ENCODE measurements at regions not wholly inside any gene's neighbourhood (a gene's known extent, or its start where the extent isn't known, plus 50 kb on each side); places are given as distances from the start of the nearest gene placed in this dataset.

- H3K9ac ChIP-seq (ENCODE audit: low read length), result no peak overlapping the region
- no peak overlapping the region for H3K27ac ChIP-seq (ENCODE audit: low read length)
- no peaks in the 10 kb centered on the region for H4K20me1 ChIP-seq (ENCODE audit: insufficient read depth, low read depth, low read length)
- no peak overlapping the region for H2AFZ ChIP-seq (ENCODE audit: low read length)
- H3K4me3 ChIP-seq (ENCODE audit: low read length), result no peak overlapping the region
- DNase-seq, result no peak
- no peaks in the 10 kb centered on the region for H3K36me3 ChIP-seq (ENCODE audit: insufficient read depth, low read length)
- H3K4me2 ChIP-seq (ENCODE audit: low read depth, low read length, poor library complexity, severe bottlenecking), result no peak overlapping the region
- no peaks in the 10 kb centered on the region for H3K9me2 ChIP-seq (replicated peaks; ENCODE audit: insufficient read depth, low read length)
- no peaks in the 10 kb centered on the region for H3K4me1 ChIP-seq (ENCODE audit: low read length)
- no peaks in the 10 kb centered on the region for H3K79me2 ChIP-seq (ENCODE audit: low read length)
- no peaks in the 10 kb centered on the region for H3K27me3 ChIP-seq (ENCODE audit: low read length)
- no peaks in the 10 kb centered on the region for H3K9me3 ChIP-seq (ENCODE audit: low read length)
These were observed 1347.0 kb upstream of the AGA start for GRCh38 chr4:178789279-178789678.

GRCh38 chr4:178799204-178799603 lies 1357.0 kb upstream of the AGA start:
- Histone ChIP-seq H2AFZ (ENCODE audit: low read length) (no peak overlapping the region), H3K79me2 (ENCODE audit: low read length) (no peaks in the 10 kb centered on the region), H3K9ac (ENCODE audit: low read length) (no peak overlapping the region), H3K27ac (ENCODE audit: low read length) (no peak overlapping the region), H4K20me1 (ENCODE audit: insufficient read depth, low read depth, low read length) (no peaks in the 10 kb centered on the region), H3K4me2 (ENCODE audit: low read depth, low read length, poor library complexity, severe bottlenecking) (no peak overlapping the region), H3K4me1 (ENCODE audit: low read length) (no peaks in the 10 kb centered on the region), H3K36me3 (ENCODE audit: insufficient read depth, low read length) (no peaks in the 10 kb centered on the region), H3K9me3 (ENCODE audit: low read length) (no peaks in the 10 kb centered on the region), H3K9me2 (replicated peaks; ENCODE audit: insufficient read depth, low read length) (no peaks in the 10 kb centered on the region), H3K4me3 (ENCODE audit: low read length) (no peak overlapping the region), H3K27me3 (ENCODE audit: low read length) (no peaks in the 10 kb centered on the region)
- no peak for DNase-seq

DNA sequence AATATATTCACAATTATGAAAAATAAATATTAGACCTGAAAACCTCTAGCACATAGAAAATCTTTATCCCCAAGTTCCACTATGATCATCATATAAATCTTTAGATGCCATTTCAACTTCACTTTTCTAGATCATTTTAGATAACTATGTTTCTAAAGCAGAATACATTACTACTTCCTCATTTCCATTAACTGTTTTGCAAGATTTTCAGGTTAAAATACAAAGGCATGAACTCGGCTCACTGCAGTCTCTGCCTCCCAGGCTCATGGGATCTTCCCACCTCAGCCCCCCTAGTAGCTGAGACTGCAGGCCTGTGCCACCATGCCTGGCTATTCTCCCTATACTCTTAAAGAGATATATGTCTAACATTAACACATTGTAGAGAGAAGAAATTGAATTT lies 1365.9 kb upstream of the AGA start:
- Histone ChIP-seq H3K79me2 (ENCODE audit: low read length) (no peaks in the 10 kb centered on the region), H3K4me2 (ENCODE audit: low read depth, low read length, poor library complexity, severe bottlenecking) (no peak overlapping the region), H3K27ac (ENCODE audit: low read length) (no peak overlapping the region), H3K4me1 (ENCODE audit: low read length) (no peaks in the 10 kb centered on the region), H3K9me3 (ENCODE audit: low read length) (no peaks in the 10 kb centered on the region), H3K4me3 (ENCODE audit: low read length) (no peak overlapping the region), H3K9ac (ENCODE audit: low read length) (no peak overlapping the region), H2AFZ (ENCODE audit: low read length) (no peak overlapping the region), H3K27me3 (ENCODE audit: low read length) (no peaks in the 10 kb centered on the region), H3K36me3 (ENCODE audit: insufficient read depth, low read length) (no peaks in the 10 kb centered on the region), H4K20me1 (ENCODE audit: insufficient read depth, low read depth, low read length) (no peaks in the 10 kb centered on the region), H3K9me2 (replicated peaks; ENCODE audit: insufficient read depth, low read length) (no peaks in the 10 kb centered on the region)
- no peak for DNase-seq

DNA sequence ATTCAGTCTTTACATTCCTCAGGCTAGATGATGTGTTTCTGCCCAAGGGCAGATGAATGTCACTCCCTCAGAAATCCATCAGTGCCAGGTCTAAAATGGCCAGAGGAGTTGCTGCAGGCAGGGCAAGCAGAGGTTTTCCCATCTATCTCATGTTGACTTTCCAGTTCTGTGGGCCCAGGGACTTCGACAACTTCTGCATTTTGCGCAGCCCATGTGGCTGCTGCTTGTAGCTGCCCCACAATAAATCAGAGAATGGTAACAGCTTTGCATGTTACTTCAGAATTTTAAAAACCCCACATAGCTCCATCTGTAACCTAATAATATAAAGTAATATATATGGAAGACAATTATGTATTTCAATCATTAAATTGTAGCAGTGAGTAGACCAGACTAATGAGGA lies 1367.7 kb upstream of the AGA start:
- Histone ChIP-seq H3K27me3 (ENCODE audit: low read length) (no peaks in the 10 kb centered on the region), H3K79me2 (ENCODE audit: low read length) (no peaks in the 10 kb centered on the region), H3K4me2 (ENCODE audit: low read depth, low read length, poor library complexity, severe bottlenecking) (no peak overlapping the region), H3K4me3 (ENCODE audit: low read length) (no peak overlapping the region), H3K4me1 (ENCODE audit: low read length) (no peaks in the 10 kb centered on the region), H3K9ac (ENCODE audit: low read length) (no peak overlapping the region), H3K9me2 (replicated peaks; ENCODE audit: insufficient read depth, low read length) (no peaks in the 10 kb centered on the region), H3K9me3 (ENCODE audit: low read length) (no peaks in the 10 kb centered on the region), H3K27ac (ENCODE audit: low read length) (no peak overlapping the region), H4K20me1 (ENCODE audit: insufficient read depth, low read depth, low read length) (no peaks in the 10 kb centered on the region), H3K36me3 (ENCODE audit: insufficient read depth, low read length) (no peaks in the 10 kb centered on the region), H2AFZ (ENCODE audit: low read length) (no peak overlapping the region)
- DNase-seq, result no peak

GRCh38 chr4:178811356-178811755 lies 1369.1 kb upstream of the AGA start:
- no peaks in the 10 kb centered on the region for H3K27me3 ChIP-seq (ENCODE audit: low read length)
- no peak overlapping the region for H3K27ac ChIP-seq (ENCODE audit: low read length)
- no peaks in the 10 kb centered on the region for H3K36me3 ChIP-seq (ENCODE audit: insufficient read depth, low read length)

DNA sequence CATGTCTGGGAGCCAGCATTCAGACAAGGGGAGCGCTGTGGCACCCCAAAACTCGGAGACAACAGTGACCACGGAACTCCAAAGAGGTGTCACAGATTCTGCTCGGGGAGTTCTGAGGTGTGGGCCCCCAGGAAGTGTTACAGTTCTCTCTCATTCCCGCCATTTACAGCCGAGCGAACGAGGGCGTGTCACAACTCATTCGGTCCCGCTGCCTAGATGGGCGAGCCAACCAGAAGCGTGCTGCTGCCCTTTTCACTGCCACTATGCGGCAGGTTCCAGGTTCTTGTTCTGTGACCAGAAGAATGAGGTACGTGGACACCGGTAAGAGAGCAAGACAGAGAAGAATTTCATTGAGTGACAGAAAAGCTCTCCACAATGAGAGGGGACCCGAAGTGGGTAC lies 1370.6 kb upstream of the AGA start:
- Histone ChIP-seq H3K4me1 (ENCODE audit: low read length) (no peaks in the 10 kb centered on the region), H3K27me3 (ENCODE audit: low read length) (no peaks in the 10 kb centered on the region), H4K20me1 (ENCODE audit: insufficient read depth, low read depth, low read length) (no peaks in the 10 kb centered on the region), H3K9me2 (replicated peaks; ENCODE audit: insufficient read depth, low read length) (no peaks in the 10 kb centered on the region), H3K27ac (ENCODE audit: low read length) (no peak overlapping the region), H2AFZ (ENCODE audit: low read length) (no peak overlapping the region), H3K9me3 (ENCODE audit: low read length) (no peaks in the 10 kb centered on the region), H3K9ac (ENCODE audit: low read length) (no peak overlapping the region), H3K4me3 (ENCODE audit: low read length) (no peak overlapping the region), H3K79me2 (ENCODE audit: low read length) (no peaks in the 10 kb centered on the region), H3K4me2 (ENCODE audit: low read depth, low read length, poor library complexity, severe bottlenecking) (no peak overlapping the region), H3K36me3 (ENCODE audit: insufficient read depth, low read length) (no peaks in the 10 kb centered on the region)
- DNase-seq, result no peak

More at GRCh38 chr4:178811356-178811755, 1369.1 kb upstream of the AGA start:
- Histone ChIP-seq H3K9me2 (replicated peaks; ENCODE audit: insufficient read depth, low read length) (no peaks in the 10 kb centered on the region), H2AFZ (ENCODE audit: low read length) (no peak overlapping the region), H3K4me2 (ENCODE audit: low read depth, low read length, poor library complexity, severe bottlenecking) (no peak overlapping the region), H3K4me1 (ENCODE audit: low read length) (no peaks in the 10 kb centered on the region), H3K4me3 (ENCODE audit: low read length) (no peak overlapping the region), H3K79me2 (ENCODE audit: low read length) (no peaks in the 10 kb centered on the region), H4K20me1 (ENCODE audit: insufficient read depth, low read depth, low read length) (no peaks in the 10 kb centered on the region), H3K9me3 (ENCODE audit: low read length) (no peaks in the 10 kb centered on the region), H3K9ac (ENCODE audit: low read length) (no peak overlapping the region)
- no peak for DNase-seq

GRCh38 chr4:178814908-178815307 lies 1372.7 kb upstream of the AGA start:
- H3K27ac ChIP-seq (ENCODE audit: low read length), result no peak overlapping the region
- H2AFZ ChIP-seq (ENCODE audit: low read length), result no peak overlapping the region
- no peak overlapping the region for H3K4me3 ChIP-seq (ENCODE audit: low read length)
- DNase-seq, result no peak
- no peak overlapping the region for H3K9ac ChIP-seq (ENCODE audit: low read length)
- no peaks in the 10 kb centered on the region for H4K20me1 ChIP-seq (ENCODE audit: insufficient read depth, low read depth, low read length)
- H3K9me2 ChIP-seq (replicated peaks; ENCODE audit: insufficient read depth, low read length), result no peaks in the 10 kb centered on the region
- H3K4me2 ChIP-seq (ENCODE audit: low read depth, low read length, poor library complexity, severe bottlenecking), result no peak overlapping the region
- H3K27me3 ChIP-seq (ENCODE audit: low read length), result no peaks in the 10 kb centered on the region
- H3K4me1 ChIP-seq (ENCODE audit: low read length), result no peaks in the 10 kb centered on the region
- no peaks in the 10 kb centered on the region for H3K79me2 ChIP-seq (ENCODE audit: low read length)
- no peaks in the 10 kb centered on the region for H3K9me3 ChIP-seq (ENCODE audit: low read length)
- H3K36me3 ChIP-seq (ENCODE audit: insufficient read depth, low read length), result no peaks in the 10 kb centered on the region

GRCh38 chr4:178823673-178824295 lies 1381.5 kb upstream of the AGA start:
- no peaks in the 10 kb centered on the region for H3K27me3 ChIP-seq (ENCODE audit: low read length)
- H3K9ac ChIP-seq (ENCODE audit: low read length), result no peak overlapping the region
- H3K9me3 ChIP-seq (ENCODE audit: low read length), result no peaks in the 10 kb centered on the region
- no peak overlapping the region for H2AFZ ChIP-seq (ENCODE audit: low read length)
- no peaks in the 10 kb centered on the region for H4K20me1 ChIP-seq (ENCODE audit: insufficient read depth, low read depth, low read length)
- H3K27ac ChIP-seq (ENCODE audit: low read length), result no peak overlapping the region
- no peaks in the 10 kb centered on the region for H3K79me2 ChIP-seq (ENCODE audit: low read length)
- no peaks in the 10 kb centered on the region for H3K9me2 ChIP-seq (replicated peaks; ENCODE audit: insufficient read depth, low read length)
- no peak overlapping the region for H3K4me3 ChIP-seq (ENCODE audit: low read length)
- DNase-seq, result no peak
- no peak overlapping the region for H3K4me2 ChIP-seq (ENCODE audit: low read depth, low read length, poor library complexity, severe bottlenecking)
- H3K4me1 ChIP-seq (ENCODE audit: low read length), result no peaks in the 10 kb centered on the region
- no peaks in the 10 kb centered on the region for H3K36me3 ChIP-seq (ENCODE audit: insufficient read depth, low read length)

GRCh38 chr4:178836865-178837264 lies 1394.6 kb upstream of the AGA start:
- Histone ChIP-seq H3K4me2 (ENCODE audit: low read depth, low read length, poor library complexity, severe bottlenecking) (no peak overlapping the region), H3K79me2 (ENCODE audit: low read length) (no peaks in the 10 kb centered on the region), H3K4me1 (ENCODE audit: low read length) (no peaks in the 10 kb centered on the region), H3K27me3 (ENCODE audit: low read length) (no peaks in the 10 kb centered on the region), H3K36me3 (ENCODE audit: insufficient read depth, low read length) (no peaks in the 10 kb centered on the region), H4K20me1 (ENCODE audit: insufficient read depth, low read depth, low read length) (no peaks in the 10 kb centered on the region), H3K4me3 (ENCODE audit: low read length) (no peak overlapping the region), H3K9me3 (ENCODE audit: low read length) (no peaks in the 10 kb centered on the region), H3K9ac (ENCODE audit: low read length) (no peak overlapping the region), H2AFZ (ENCODE audit: low read length) (no peak overlapping the region), H3K27ac (ENCODE audit: low read length) (no peak overlapping the region), H3K9me2 (replicated peaks; ENCODE audit: insufficient read depth, low read length) (no peaks in the 10 kb centered on the region)
- no peak for DNase-seq
